HepG2 (cell line): ENCODE measurements at regions not wholly inside any gene's neighbourhood (a gene's known extent, or its start where the extent isn't known, plus 50 kb on each side); places are given as distances from the start of the nearest gene placed in this dataset.

Experiments used
- ATAC-seq: fragments of 200-7000 bp; cut with Tn5 transposase; 3 replicates; pipeline ENCODE4 v1.9.1; 2020; ENCODE audit warnings: mild to moderate bottlenecking, moderate library complexity
- BruUV-seq: library from RNA; stranded (reverse); fragments of 400-500 nt; replicated peaks from 2 replicates; lab custom pipeline; 2021; lab: Mats Ljungman, UMichigan
- CTCF ChIA-PET: fragments of 300-600 bp; formaldehyde crosslinking; extraction: SDS; loops from one replicate; lab custom pipeline; 2021; ENCODE audit warnings: low total read pairs, inconsistent platforms, low intra/inter-chr PET ratio; lab: Yijun Ruan, JAX
- POLR2A ChIA-PET: fragments of 350-600 bp; sonication (Branson Sonifier 250); formaldehyde crosslinking; loops from one replicate; lab custom pipeline; 2020; ENCODE audit warnings: antibody characterized with exemption, inconsistent platforms; lab: Yijun Ruan, JAX
- DNase-seq: peaks from one replicate; pipeline ENCODE4 v3.0.0-alpha.2; 2015; ENCODE audit warnings: low spot score
- FAIRE-seq: peaks from 3 replicates; lab custom pipeline; 2011; peaks lifted over from hg19 to GRCh38; lab: Jason Lieb, UNC
- H2AFZ ChIP-seq: one replicate; pipeline ENCODE4 v1.6.1; 2011; ENCODE audit warnings: low read length, inconsistent platforms
- H3K27ac ChIP-seq: fragments of 300-600 bp; 3 replicates; pipeline ENCODE4 v1.8.0; 2011; ENCODE audit warnings: mixed run types, mild to moderate bottlenecking, mixed read lengths, low read length, inconsistent platforms; ENCODE audit not compliant: insufficient read depth; ENCODE audit errors: extremely low read length
- H3K27me3 ChIP-seq, 2 experiments: fragments of 200-600 bp in 1 of 2; 2 replicates in 1 of 2; 3 replicates in 1 of 2; pipeline versions ENCODE4 v1.6.0 to v1.8.0; 2011; ENCODE audit warnings: low read length in 2 of 2, mild to moderate bottlenecking in 2 of 2, moderate library complexity in 2 of 2, inconsistent platforms in 1 of 2; ENCODE audit not compliant: insufficient read depth in 2 of 2, control insufficient read depth in 1 of 2
- H3K36me3 ChIP-seq, 2 experiments: fragments of 200-600 bp in 1 of 2; replicated peaks in 1 of 2; 2 replicates in 1 of 2; 3 replicates in 1 of 2; pipeline versions ENCODE4 v1.5.1 to v1.8.0; 2011; ENCODE audit warnings: low read length in 2 of 2, inconsistent platforms in 1 of 2; ENCODE audit not compliant: insufficient read depth in 2 of 2, control insufficient read depth in 1 of 2
- H3K4me1 ChIP-seq: 2 replicates; pipeline ENCODE4 v1.5.1; 2012; ENCODE audit warnings: low read length, inconsistent platforms; ENCODE audit not compliant: insufficient read depth
- H3K4me2 ChIP-seq: 2 replicates; pipeline ENCODE4 v1.6.0; 2011; ENCODE audit warnings: low read depth, low read length, inconsistent platforms
- H3K4me3 ChIP-seq, 3 experiments: fragments of 200-600 bp in 1 of 3; sonication (generic), shearing (Covaris generic) in 1 of 3; replicated peaks in 1 of 3; 2 replicates each; pipeline ENCODE4 v1.5.1; 2011 to 2016; ENCODE audit warnings: low read length in 3 of 3, inconsistent platforms in 2 of 3, low read depth in 2 of 3, mild to moderate bottlenecking in 2 of 3, control low read depth in 1 of 3, mixed read lengths in 1 of 3; ENCODE audit not compliant: insufficient read depth in 1 of 3
- H3K79me2 ChIP-seq: one replicate; pipeline ENCODE4 v1.6.1; 2011; ENCODE audit warnings: low read length, inconsistent platforms; ENCODE audit not compliant: insufficient read depth
- H3K9ac ChIP-seq: 2 replicates; pipeline ENCODE4 v1.6.0; 2011; ENCODE audit warnings: mild to moderate bottlenecking, low read depth, low read length, inconsistent platforms; ENCODE audit not compliant: insufficient read depth
- H3K9me3 ChIP-seq: 2 replicates; pipeline ENCODE4 v1.5.1; 2012; ENCODE audit warnings: mild to moderate bottlenecking, low read length
- H4K20me1 ChIP-seq: 2 replicates; pipeline ENCODE4 v1.6.0; 2011; ENCODE audit warnings: inconsistent platforms, mild to moderate bottlenecking, low read length, moderate library complexity; ENCODE audit not compliant: insufficient read depth
- GTF2F1 ChIP-seq: fragments of 150-350 bp; IDR thresholded peaks from 2 replicates; pipeline ENCODE4 v1.6.1; 2014; ENCODE audit warnings: low read length
- HNRNPUL1 ChIP-seq: fragments of 200-400 bp; formaldehyde crosslinking; IDR thresholded peaks from 2 replicates; pipeline ENCODE4 v1.6.1; 2017; ENCODE audit warnings: low read depth, mild to moderate bottlenecking, low read length, moderate library complexity
- KDM5B ChIP-seq: sonication (generic); formaldehyde crosslinking; IDR thresholded peaks from 2 replicates; pipeline ENCODE4 v1.4.0; 2020; ENCODE audit warnings: missing genetic modification reagents, mild to moderate bottlenecking, borderline replicate concordance
- KMT2A ChIP-seq: sonication (generic); formaldehyde crosslinking; IDR thresholded peaks from 2 replicates; pipeline ENCODE4 v1.4.0; 2020; ENCODE audit warnings: missing genetic modification reagents
- SP140L ChIP-seq: sonication (generic); formaldehyde crosslinking; IDR thresholded peaks from 2 replicates; pipeline ENCODE4 v1.4.0; 2020; ENCODE audit warnings: missing genetic modification reagents, borderline replicate concordance
- STAG1 ChIP-seq: sonication (generic); formaldehyde crosslinking; IDR thresholded peaks from 2 replicates; pipeline ENCODE4 v1.4.0; 2020; ENCODE audit warnings: missing genetic modification reagents
- ZFP41 ChIP-seq: sonication (generic); formaldehyde crosslinking; IDR thresholded peaks from 2 replicates; pipeline ENCODE4 v1.4.0; 2020; ENCODE audit warnings: mild to moderate bottlenecking, missing genetic modification reagents, borderline replicate concordance
- ZFX ChIP-seq: sonication (generic); formaldehyde crosslinking; IDR thresholded peaks from 2 replicates; pipeline ENCODE4 v1.4.0; 2020; ENCODE audit warnings: mild to moderate bottlenecking, low read depth, missing genetic modification reagents, moderate library complexity
- WGBS: methylation state at CpG from one replicate; pipeline ENCODE4 v1.1.6; 2017; ENCODE audit warnings: low lambda C conversion rate; 5-methylcytosine and 5-hydroxymethylcytosine counted together
- in situ Hi-C: cut with HindIII; loops from 2 replicates; pipeline ENCODE4 v1.10.0; 2017; ENCODE audit warnings: low pct_unique_long_range_greater_than_20kb; ENCODE audit not compliant: extremely low pct_ligation_motif_present
- intact Hi-C: fragments of 100-400 bp; cut with micrococcal nuclease; formaldehyde crosslinking; loops from one replicate; pipeline ENCODE4 v1.10.0; 2022; ENCODE audit not compliant: unreplicated experiment
- TF ChIP-seq, protein P1 (sequence below): sonication (generic); formaldehyde crosslinking; IDR thresholded peaks from 2 replicates; pipeline ENCODE4 v1.5.0; 2020; ENCODE audit warnings: mild to moderate bottlenecking, missing genetic modification reagents, moderate library complexity
- TF ChIP-seq, protein P2 (sequence below): sonication (generic); formaldehyde crosslinking; IDR thresholded peaks from 2 replicates; pipeline ENCODE4 v1.5.0; 2020; ENCODE audit warnings: mild to moderate bottlenecking, missing genetic modification reagents

DNA sequence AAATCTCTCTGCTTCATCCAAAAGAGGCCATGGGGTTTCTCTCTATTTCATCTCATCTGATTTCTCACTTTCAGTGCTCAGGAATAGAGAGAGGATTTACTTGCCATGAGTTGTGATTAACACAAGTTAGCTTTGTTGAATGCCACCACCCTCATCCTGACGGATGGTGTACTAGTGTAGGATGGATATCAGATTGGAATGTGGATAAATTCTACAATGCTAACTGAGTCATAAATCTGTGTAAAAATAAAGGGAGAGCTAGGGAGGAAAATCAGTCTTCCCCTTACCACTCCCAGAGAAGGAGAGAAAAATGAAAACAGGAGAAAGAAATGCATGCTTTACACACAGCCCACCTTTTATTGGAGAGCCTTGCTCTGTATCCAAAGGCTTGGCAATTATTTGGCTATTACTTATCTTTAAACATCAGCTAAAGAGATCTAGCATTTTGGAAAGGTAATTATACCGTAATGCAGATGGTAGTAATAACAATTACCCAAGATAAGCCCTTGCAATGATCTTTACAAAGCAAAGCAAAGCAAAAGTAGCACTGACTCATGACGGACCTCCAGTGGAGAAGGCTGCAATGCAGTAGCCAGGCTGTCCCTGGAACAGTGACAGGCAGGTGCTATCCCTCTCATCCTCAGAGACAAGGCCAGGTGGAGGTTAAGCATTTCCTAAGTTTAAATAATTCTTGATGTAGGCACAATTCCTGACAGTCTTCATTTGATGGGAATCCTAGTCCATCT is 306.3 kb upstream of the PPARGC1A start:
- H3K36me3 ChIP-seq = no peaks in the 10 kb centered on the region
- no TSS peak for BruUV-seq
- ChIA-PET CTCF (no interaction called here), POLR2A (no interaction called here)
- no peak for DNase-seq
- no peak; the same call in 2 of the 3 replicates for ATAC-seq
- H2AFZ ChIP-seq = no peak overlapping the region
- no peaks in the 10 kb centered on the region for H3K9me3 ChIP-seq
- H3K27ac ChIP-seq = no peak overlapping the region
- WGBS = 20% methylated on average over 3 of the region's 3 CpGs
- in situ Hi-C loops = no loop called here
- H4K20me1 ChIP-seq = no peaks in the 10 kb centered on the region
- no peak for FAIRE-seq
- TF ChIP-seq STAG1 (CRISPR knock-in tag) = peak; percentile 16; the same call in 1 of the 2 replicates
- no peak for TF ChIP-seq KDM5B (CRISPR knock-in tag)
- TF ChIP-seq, protein P1, sequence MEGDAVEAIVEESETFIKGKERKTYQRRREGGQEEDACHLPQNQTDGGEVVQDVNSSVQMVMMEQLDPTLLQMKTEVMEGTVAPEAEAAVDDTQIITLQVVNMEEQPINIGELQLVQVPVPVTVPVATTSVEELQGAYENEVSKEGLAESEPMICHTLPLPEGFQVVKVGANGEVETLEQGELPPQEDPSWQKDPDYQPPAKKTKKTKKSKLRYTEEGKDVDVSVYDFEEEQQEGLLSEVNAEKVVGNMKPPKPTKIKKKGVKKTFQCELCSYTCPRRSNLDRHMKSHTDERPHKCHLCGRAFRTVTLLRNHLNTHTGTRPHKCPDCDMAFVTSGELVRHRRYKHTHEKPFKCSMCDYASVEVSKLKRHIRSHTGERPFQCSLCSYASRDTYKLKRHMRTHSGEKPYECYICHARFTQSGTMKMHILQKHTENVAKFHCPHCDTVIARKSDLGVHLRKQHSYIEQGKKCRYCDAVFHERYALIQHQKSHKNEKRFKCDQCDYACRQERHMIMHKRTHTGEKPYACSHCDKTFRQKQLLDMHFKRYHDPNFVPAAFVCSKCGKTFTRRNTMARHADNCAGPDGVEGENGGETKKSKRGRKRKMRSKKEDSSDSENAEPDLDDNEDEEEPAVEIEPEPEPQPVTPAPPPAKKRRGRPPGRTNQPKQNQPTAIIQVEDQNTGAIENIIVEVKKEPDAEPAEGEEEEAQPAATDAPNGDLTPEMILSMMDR (CRISPR knock-in tag) = 0 out of 2 replicates have a peak, but pooled peaks have one; percentile 16
- no peak for TF ChIP-seq KMT2A (CRISPR knock-in tag)
- no peak overlapping the region for H3K9ac ChIP-seq
- no peak overlapping the region for H3K4me2 ChIP-seq
- H3K4me1 ChIP-seq = no peaks in the 10 kb centered on the region
- no peaks in the 10 kb centered on the region for H3K79me2 ChIP-seq
- intact Hi-C loops = no loop called here
- H3K27me3 ChIP-seq = no peaks in the 10 kb centered on the region; a peak in 1 of 5 replicates
- no peak overlapping the region for H3K4me3 ChIP-seq

DNA sequence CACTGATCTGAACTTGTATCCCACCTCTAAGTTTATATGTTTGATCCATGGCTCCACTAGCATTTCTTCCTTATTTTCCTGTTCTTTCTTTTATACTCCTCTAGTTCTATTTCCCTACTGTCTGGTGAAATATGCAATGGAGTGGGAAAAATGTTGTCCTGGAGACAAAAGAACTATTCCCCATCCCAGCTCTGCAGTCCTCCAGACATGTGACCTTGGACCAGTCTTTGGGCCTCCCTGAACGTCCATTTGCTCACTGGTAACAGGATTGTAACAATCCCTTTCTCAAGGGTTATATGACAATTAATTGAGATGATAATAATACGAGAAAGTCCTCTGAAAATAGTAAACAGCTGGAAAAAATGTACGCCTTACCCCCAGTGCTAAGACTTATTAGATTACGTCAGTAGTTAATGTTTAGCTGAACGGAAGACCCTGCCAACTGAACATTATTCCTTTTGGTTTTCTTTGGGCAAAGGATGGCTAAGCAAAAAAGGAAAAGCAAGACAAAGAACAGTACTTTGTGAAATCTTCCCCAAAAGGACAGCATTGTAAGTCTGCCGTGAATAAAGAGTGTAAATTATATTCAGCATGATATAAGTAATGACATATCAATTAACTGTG is 302.3 kb upstream of the PPARGC1A start:
- no peak for ATAC-seq
- WGBS = 12% methylated on average over 6 of the region's 6 CpGs
- POLR2A ChIA-PET = no interaction called here
- no peak for TF ChIP-seq SP140L (CRISPR knock-in tag)
- no peak for TF ChIP-seq GTF2F1
- no peak for TF ChIP-seq ZFX (CRISPR knock-in tag)
- TF ChIP-seq ZFP41 (CRISPR knock-in tag) = no peak
- no peak for TF ChIP-seq HNRNPUL1
- TF ChIP-seq, protein P2, sequence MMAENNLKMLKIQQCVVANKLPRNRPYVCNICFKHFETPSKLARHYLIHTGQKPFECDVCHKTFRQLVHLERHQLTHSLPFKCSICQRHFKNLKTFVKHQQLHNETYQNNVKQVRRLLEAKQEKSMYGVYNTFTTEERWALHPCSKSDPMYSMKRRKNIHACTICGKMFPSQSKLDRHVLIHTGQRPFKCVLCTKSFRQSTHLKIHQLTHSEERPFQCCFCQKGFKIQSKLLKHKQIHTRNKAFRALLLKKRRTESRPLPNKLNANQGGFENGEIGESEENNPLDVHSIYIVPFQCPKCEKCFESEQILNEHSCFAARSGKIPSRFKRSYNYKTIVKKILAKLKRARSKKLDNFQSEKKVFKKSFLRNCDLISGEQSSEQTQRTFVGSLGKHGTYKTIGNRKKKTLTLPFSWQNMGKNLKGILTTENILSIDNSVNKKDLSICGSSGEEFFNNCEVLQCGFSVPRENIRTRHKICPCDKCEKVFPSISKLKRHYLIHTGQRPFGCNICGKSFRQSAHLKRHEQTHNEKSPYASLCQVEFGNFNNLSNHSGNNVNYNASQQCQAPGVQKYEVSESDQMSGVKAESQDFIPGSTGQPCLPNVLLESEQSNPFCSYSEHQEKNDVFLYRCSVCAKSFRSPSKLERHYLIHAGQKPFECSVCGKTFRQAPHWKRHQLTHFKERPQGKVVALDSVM (CRISPR knock-in tag) = no peak

More for the DNA sequence above, 302.3 kb upstream of the PPARGC1A start:
- no peaks in the 10 kb centered on the region for H3K27me3 ChIP-seq
- H4K20me1 ChIP-seq = no peaks in the 10 kb centered on the region
- H3K27ac ChIP-seq = no peak overlapping the region
- FAIRE-seq = no peak
- no peaks in the 10 kb centered on the region for H3K36me3 ChIP-seq
- CTCF ChIA-PET = no interaction called here
- no peaks in the 10 kb centered on the region for H3K4me1 ChIP-seq
- intact Hi-C loops = no loop called here
- no peaks in the 10 kb centered on the region for H3K79me2 ChIP-seq
- no peak overlapping the region for H3K4me2 ChIP-seq
- in situ Hi-C loops = no loop called here
- no peak for DNase-seq
- no peak overlapping the region for H3K4me3 ChIP-seq
- no peaks in the 10 kb centered on the region for H3K9me3 ChIP-seq
- H3K9ac ChIP-seq = no peak overlapping the region
- H2AFZ ChIP-seq = no peak overlapping the region
- BruUV-seq = no TSS peak
